G401 (cell line): ENCODE measurements at regions not wholly inside any gene's neighbourhood (a gene's known extent, or its start where the extent isn't known, plus 50 kb on each side); places are given as distances from the start of the nearest gene placed in this dataset.

Experiments used
- DNase-seq: peaks from one replicate; pipeline ENCODE4 v3.0.0-alpha.2; 2015; ENCODE audit warnings: low spot score
- in situ Hi-C: cut with HindIII; loops from 2 replicates; pipeline ENCODE4 v1.10.0; 2016; ENCODE audit warnings: low sequenced_read_pairs, mixed read lengths

DNA sequence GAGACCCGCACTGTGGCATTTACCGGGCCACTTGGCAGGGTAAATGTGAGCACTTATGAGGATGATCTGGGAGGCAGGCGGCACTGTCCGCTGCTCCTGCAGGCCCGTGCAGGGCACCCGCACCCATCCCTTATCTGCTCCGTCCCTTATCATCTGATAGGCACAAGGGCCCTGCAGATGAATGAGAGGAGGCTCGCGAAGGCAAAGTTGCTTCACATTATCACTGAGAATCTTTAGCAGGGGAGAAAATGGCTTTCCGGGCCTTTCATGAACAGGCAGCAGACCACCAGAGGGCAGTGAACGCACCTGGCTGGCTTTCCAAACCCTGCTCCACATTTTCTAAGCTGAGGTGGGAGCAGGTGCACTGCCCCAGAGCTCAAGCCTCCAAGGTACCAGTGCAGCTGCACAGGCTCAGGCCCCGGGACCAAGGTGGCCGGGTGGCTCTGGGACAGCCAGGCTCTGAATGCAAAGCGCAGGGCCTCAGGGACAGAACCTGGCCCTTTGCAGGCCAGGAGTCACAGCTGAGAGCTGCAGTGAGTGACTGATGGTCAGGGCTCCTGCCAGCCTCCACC lies 165.6 kb downstream of the SHANK2 start:
- in situ Hi-C loops: no loop called here
- DNase-seq: peak; percentile 46

DNA sequence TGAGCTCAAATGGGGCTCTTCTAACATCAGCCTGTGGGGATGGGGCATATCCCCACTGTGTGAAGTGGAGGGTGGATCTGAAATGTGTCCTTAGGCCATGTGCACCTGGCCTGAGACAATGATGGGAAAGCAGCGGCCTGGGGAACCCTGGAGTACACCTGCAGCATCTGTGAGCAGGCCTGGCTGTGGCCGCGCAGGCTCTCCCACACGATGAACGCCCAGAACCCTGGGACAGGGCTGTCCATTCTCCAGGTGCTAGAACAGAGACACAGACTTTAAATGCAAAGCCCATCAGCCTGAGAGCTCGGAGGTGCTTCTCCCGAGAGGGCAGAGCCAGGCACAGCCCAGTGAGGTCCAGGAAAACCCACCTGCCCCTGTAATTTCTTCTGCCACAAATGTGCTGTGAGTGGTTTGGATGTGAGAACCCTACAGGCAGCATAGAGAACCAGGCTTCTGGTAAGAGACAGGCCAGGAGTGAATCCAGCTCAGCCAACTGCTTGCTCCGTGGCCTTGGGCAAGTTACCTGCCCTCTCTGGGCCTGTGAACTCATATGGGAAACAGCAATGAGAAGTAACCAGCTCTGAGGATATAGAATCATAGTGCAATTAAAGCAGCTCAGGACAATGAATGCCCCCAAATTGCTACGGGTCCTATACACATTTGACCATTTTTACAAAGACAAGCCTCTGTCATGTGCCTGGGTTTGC lies 167.9 kb downstream of the SHANK2 start:
- no peak for DNase-seq
- in situ Hi-C loops: no loop called here

DNA sequence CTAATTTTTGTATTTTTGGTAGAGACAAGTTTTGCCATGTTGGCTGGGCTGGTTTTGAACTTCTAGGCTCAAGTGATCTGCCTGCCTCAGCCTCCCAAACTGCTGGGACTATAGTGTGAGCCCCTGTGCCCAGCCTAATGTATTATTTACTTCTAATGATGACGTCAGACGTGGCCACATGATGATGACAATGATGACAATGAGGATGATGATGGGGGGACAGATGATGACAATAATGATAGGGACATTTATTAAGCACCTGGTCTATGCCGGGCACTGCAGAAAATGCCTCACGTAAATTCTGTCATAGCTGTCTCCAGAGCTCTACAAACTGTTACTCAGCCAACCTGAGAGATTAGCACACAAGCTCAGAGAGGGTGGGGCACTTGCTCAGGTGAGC lies 169.3 kb downstream of the SHANK2 start:
- DNase-seq: no peak
- in situ Hi-C loops: no loop called here

DNA sequence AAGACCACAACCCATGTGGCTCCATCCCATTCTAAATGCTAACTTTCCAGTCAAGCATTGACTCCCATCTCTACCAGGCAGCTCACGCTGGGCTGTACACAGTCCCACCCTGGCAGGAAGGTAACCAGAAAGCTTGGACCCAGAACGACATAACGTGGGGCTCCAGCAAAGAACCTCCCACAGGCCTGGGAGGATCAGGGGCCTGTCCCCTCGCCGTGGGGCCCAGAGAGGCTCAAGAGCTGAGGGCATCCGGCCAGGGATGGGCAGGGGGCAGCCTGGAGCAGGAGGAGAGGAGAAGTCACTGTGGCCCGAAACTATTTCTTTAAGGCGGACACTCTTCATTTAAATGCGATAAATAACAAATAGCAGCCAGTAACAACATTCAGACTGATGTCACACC lies 169.9 kb downstream of the SHANK2 start:
- in situ Hi-C loops: no loop called here
- DNase-seq: no peak

DNA sequence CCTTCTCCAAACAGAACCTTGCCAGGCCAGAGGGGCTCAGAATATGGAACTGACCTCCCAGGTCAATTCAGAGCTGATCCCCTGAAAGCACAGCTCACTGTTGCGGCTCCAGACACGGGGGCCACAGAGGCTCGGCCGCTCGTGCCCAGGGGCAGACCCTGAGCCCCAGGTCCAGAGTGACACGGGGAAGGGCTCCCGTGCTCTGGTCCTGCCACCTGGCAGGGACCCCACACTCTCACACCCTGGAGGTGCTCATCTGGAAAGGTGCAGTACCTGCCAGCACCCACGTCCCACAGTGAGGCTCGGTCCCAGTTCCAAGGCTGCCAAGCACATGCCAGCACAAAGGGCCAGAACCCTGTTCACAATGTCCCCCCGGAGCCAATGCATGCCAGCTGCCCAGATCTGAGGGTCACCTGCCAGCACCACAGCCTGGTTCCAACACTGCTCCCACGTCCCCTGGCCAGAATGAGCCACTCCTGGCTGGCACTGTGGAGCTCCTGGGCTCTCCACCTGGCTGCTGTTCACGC lies 170.6 kb downstream of the SHANK2 start:
- in situ Hi-C loops: no loop called here
- DNase-seq: no peak

DNA sequence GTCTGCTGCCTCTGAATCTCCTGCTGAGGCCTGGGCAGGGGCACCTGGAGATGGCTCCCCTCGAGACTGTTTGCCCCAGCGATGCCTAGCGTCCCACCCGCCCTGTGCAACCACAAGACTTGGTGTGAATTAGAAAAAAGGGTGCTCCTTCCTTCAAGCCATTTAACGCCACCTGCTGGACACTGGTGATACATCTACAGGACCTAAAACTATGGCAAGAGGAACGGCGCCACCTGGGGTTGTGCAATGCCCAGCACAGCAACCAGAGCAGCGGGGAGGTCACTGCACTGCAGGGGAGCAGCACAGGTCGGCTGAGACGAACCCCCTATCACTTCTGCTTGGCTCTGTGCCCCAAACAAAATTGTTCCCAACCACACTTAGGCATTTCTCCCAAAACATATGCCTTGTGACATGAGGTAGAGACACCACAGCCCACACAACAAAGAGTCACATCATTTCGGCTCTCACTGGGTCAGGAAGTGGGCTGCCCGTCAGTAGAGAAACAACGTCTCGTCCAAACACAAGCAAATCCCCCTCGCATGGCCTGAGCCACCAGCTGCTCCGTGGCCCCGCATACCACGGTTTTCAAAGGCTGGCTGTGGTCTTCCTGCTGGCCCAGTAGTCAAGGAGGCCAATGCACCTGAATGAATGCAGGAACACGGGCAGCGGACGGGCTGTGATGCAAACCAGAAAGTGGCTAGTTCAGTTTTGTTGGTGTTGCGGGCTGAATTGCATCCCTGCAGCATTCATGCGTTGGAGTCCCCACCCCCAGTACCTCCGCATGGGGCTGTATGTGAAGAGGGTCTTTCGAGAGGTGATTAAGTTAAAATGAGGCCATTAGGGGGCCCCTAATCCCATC lies 171.9 kb downstream of the SHANK2 start:
- in situ Hi-C loops: no loop called here
- DNase-seq: peak; percentile 71

DNA sequence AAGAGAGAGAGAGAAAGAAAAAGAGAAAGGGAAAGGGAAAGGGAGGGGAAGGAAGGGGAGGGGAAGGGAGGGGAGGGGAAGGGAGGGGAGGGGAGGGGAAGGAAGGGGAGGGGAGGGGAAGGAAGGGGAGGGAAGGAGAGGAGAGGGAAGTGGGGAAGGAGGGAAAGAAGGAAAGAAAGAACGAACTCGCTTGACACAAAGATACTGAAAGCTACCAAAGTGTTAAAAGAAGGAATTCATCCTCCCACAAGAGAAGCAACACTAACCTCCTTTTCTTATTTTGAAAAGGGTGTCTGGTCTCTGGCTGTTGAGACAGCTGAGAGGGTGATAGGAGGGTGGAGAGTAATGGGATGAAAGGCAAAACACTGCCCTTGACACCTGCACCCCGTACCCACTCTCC lies 172.6 kb downstream of the SHANK2 start:
- DNase-seq: no peak
- in situ Hi-C loops: no loop called here

DNA sequence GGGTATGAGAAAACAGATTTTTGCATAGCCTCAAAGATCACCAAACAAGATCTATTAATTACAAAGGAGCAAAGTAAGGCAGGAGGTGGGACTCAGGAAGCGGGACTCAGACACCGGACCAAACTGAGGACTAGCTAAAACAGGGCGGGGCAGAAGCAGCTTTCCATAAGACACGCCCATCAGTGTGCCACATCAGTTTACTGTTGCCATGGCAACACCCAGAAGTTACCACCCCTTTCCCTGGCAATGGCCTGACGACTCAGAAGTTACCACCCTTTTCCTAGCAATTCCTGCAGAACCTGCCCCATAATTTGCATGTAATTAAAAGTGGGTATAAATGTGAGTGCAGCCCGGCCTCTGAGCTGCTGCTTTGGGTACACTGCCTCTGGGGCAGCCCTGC lies 173.9 kb downstream of the SHANK2 start:
- DNase-seq: no peak
- in situ Hi-C loops: no loop called here

DNA sequence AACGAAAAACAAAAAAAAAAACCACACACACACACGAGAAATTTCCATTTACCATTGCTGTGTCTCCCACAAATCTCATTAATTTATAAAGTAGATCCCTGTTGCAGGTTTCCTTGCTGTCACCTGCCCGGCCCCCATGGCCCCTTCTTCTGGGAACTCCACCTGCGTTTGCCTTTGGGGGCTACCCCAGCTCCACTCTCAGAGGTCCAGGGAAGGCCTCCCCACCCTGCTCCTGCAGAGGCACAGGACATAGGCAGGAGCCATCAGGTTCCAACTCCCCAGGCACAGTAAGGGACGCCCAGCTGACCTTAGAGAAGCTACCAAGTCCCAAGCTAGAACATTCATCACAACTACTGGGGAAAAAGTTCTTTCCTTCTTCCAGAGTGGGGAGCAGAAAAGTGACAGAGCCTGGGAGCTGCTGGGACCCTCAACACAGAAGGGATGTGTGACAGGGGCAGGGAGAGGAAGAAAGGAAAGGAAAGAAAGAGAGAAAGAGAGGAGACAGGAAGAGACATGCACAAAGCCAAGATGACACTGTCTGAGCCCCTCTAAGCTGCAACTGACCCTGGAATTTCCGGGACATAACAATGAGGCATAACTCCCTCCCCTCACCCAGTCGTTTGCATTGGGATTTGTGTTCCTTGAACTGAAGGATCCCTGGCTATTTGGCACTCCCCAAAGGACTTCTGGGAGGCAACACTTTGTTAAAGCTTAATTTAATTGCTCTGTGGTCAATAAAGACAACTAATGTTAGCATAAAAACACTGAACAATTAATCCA lies 175.7 kb downstream of the SHANK2 start:
- in situ Hi-C loops: no loop called here
- DNase-seq: no peak

DNA sequence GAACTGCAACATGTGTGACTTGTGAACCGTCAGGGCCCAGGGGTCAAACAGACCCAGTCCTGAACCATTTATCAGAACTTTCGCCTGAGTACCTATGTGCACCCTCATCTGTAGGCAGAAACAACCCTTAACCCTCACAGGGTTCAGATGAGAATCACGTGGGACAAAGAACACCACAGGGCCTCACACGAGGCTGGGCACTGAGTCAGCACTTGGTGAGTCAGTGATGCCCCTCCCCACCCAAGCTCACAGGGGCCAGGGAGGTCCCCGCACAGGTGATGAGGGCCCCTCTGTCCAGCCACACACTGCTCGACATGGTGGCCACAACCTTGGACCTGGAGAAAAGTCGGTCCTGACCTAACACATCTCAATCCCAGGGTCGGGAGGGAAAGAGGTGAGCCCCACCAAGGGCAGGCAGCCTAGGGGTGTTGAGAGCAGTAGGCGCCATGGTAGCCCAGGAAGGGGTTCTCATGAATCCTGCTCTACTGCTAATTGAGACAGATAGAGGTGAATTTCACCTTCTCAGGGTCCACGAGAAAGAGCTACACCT lies 176.4 kb downstream of the SHANK2 start:
- in situ Hi-C loops: no loop called here
- DNase-seq: no peak

DNA sequence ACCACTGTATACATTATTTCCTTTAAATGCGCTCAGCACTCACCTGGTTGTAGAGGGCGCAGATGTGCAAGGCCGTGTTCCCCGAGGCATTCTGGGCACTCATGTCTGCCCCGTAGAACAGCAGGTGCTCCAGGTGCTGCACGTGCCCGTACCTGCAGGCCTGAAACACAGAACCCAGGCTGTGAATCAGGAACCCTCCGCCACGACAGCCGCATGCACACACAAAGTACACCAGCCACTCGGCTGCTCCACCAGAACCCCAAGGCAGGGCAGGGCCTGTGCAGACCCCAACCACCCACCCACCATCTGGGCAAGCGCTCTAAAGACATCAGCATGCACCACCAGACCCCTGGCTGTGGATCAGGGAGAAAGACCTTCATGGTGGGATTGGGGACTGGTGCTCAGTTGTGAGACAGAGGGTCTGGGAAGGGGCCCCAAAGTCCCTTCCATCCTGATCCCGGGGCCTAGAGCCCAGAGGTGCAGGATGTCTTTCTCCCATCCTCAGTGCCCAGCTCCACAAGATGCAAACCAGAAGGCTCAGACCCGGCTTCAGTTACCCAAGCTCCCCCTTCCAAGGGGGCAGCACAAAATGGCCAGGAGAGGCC lies 177.2 kb downstream of the SHANK2 start:
- DNase-seq: no peak
- in situ Hi-C loops: no loop called here

DNA sequence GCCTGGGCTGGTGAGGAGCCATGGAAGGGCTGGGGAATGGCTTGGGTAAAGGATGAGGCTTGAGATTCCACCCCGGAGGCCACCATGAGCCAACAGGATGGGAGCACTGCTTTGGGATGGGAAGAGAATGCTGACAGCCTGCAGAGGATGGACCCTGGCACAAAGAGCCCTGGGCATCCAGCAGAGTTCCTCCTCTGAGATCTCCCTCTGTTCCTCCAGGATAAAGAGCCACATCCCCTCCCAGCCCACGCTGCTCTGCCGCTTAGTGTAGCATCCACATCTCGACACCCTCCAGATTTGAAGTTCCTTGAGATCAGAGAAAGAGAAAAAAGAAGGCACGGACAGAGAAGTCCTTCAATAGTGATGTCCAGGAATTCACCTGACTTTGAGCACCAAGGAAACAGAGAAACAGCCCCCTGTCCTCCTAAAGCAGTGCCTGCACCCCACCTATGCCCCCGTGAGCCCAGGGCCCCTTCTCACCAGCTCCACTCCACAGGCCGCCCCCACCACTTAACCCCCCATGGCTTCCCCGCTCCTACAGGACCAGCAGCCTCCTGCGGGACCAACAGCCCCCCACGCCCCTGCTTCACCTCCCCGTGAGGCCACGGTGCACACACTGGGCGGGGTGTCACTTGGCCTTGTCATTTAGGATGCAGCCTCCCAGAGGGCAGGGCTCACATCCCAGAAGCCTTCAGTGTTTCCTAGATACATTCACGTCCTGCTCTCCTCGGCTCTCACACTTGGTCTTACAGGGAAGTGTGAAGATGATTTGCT lies 180.5 kb downstream of the SHANK2 start:
- in situ Hi-C loops: no loop called here
- DNase-seq: no peak

DNA sequence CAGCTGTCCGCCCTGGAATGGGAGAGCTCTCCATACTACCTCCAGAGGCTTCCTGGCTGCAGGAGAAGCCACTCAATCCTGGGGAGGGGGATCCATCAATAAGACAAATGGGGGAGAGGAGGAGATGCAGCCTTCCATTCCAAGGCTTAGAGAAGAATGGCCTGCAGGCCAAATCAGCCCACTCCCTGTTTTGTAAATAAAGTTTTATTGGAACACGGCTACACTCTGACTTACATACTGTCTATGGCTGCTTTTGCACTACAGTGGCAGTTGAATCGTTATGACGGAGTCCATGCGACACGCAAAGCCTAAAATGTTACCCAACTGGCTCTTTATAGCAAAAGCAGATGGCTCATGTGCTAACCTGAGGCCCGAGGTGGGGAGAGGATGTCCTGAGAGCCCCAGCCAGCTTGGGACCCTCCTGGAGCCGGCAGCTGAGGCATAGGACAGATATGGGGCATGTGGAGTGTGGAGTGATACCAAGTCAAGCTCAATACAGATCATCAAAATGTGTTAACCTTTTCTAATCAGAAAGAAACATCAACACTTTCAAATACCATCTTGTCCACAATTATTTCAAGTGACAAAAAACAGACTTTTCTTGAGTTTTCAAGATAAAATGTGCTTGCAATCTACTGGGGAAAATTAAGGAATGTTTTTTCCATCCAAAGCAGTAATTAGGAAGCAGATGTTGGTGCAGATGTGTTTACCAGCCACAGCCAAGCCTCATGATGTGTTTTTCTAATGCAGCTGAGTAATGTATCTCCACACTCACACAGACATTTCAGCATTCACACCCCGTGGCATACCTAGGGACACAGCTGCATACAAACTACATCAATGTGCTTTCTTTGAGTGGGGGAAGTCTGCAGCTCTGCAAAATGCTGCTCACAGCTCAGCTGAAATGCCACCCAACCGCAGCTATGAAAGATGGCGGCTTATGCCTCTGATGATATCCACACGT lies 181.6 kb downstream of the SHANK2 start:
- in situ Hi-C loops: no loop called here
- DNase-seq: no peak

DNA sequence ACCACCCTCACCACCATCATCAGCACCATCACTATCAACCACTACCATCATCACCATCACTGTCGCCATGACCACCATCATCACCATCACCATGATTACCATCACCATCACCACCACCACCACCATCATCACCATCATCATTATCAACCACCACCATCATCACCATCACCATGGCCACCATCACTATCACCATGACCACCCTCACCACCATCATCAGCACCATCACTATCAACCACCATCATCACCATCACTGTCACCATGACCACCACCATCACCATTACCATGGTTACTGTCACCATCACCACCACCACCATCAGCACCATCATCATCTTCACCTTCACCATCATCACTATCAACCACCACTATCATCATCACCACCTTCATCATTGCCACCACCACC lies 183.4 kb downstream of the SHANK2 start:
- no peak for DNase-seq
- in situ Hi-C loops: no loop called here

DNA sequence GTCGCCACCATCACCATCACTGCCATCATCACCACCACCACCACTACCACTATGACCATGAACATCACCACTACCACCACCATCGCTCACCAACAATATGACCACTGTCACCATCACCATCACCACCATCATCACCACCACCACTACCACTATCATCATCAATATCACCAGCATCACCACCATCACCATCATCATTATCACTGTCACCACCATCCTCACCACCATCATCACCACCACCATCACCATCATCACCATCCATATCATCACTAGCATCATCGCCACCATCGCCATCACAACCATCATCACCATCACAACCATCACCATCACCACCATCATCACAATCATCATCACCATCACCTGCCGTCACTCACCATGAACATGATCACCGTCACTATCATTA lies 184.6 kb downstream of the SHANK2 start:
- in situ Hi-C loops: no loop called here
- no peak for DNase-seq

DNA sequence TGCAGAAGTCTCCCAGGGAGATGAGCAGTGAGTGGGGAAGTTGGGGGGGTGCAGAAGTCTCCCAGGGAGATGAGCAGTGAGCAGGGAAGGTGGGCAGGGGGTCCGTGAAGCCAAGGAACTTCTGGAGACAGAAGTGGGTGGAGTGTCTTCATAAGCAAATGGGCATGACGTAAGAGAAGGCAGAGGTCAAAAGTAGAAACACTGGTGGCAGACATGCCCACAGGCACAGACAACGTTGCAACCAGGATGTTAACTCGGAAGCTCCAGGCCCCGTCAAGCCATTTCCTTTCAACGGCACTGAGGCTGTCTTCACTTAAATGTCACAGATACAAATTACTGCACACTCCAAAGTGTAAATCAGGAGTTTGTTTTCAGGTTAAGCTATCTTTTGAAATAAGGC lies 186.1 kb downstream of the SHANK2 start:
- in situ Hi-C loops: no loop called here
- DNase-seq: no peak

DNA sequence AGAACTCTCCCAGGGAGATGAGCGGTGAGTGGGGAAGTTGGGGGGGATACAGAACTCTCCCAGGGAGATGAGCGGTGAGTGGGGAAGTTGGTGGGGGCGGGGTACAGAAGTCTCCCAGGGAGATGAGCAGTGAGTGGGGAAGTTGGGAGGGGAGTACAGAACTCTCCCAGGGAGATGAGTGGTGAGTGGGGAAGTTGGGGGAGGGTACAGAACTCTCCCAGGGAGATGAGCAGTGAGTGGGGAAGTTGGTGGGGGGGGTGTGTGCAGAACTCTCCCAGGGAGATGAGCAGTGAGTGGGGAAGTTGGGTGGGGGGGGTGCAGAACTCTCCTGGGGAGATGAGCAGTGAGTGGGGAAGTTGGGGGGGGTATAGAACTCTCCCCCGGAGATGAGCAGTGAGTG lies 186.5 kb downstream of the SHANK2 start:
- DNase-seq: no peak
- in situ Hi-C loops: no loop called here
